HepG2 (cell line): ENCODE measurements at regions not wholly inside any gene's neighbourhood (a gene's known extent, or its start where the extent isn't known, plus 50 kb on each side); places are given as distances from the start of the nearest gene placed in this dataset.

ENCODE experiments used
- ATAC-seq: fragments of 200-7000 bp; cut with Tn5 transposase; 3 replicates; pipeline ENCODE4 v1.9.1; 2020; ENCODE audit warnings: mild to moderate bottlenecking, moderate library complexity
- BruUV-seq: library from RNA; stranded (reverse); fragments of 400-500 nt; replicated peaks from 2 replicates; lab custom pipeline; 2021; lab: Mats Ljungman, UMichigan
- CTCF ChIA-PET: fragments of 300-600 bp; formaldehyde crosslinking; extraction: SDS; loops from one replicate; lab custom pipeline; 2021; ENCODE audit warnings: low total read pairs, inconsistent platforms, low intra/inter-chr PET ratio; lab: Yijun Ruan, JAX
- POLR2A ChIA-PET: fragments of 350-600 bp; sonication (Branson Sonifier 250); formaldehyde crosslinking; loops from one replicate; lab custom pipeline; 2020; ENCODE audit warnings: antibody characterized with exemption, inconsistent platforms; lab: Yijun Ruan, JAX
- DNase-seq: peaks from one replicate; pipeline ENCODE4 v3.0.0-alpha.2; 2015; ENCODE audit warnings: low spot score
- FAIRE-seq: peaks from 3 replicates; lab custom pipeline; 2011; peaks lifted over from hg19 to GRCh38; lab: Jason Lieb, UNC
- H2AFZ ChIP-seq: one replicate; pipeline ENCODE4 v1.6.1; 2011; ENCODE audit warnings: low read length, inconsistent platforms
- H3K27ac ChIP-seq: fragments of 300-600 bp; 3 replicates; pipeline ENCODE4 v1.8.0; 2011; ENCODE audit warnings: mixed run types, mild to moderate bottlenecking, mixed read lengths, low read length, inconsistent platforms; ENCODE audit not compliant: insufficient read depth; ENCODE audit errors: extremely low read length
- H3K27me3 ChIP-seq, 2 experiments: fragments of 200-600 bp in 1 of 2; 2 replicates in 1 of 2; 3 replicates in 1 of 2; pipeline versions ENCODE4 v1.6.0 to v1.8.0; 2011; ENCODE audit warnings: low read length in 2 of 2, mild to moderate bottlenecking in 2 of 2, moderate library complexity in 2 of 2, inconsistent platforms in 1 of 2; ENCODE audit not compliant: insufficient read depth in 2 of 2, control insufficient read depth in 1 of 2
- H3K36me3 ChIP-seq, 2 experiments: fragments of 200-600 bp in 1 of 2; replicated peaks in 1 of 2; 2 replicates in 1 of 2; 3 replicates in 1 of 2; pipeline versions ENCODE4 v1.5.1 to v1.8.0; 2011; ENCODE audit warnings: low read length in 2 of 2, inconsistent platforms in 1 of 2; ENCODE audit not compliant: insufficient read depth in 2 of 2, control insufficient read depth in 1 of 2
- H3K4me1 ChIP-seq: 2 replicates; pipeline ENCODE4 v1.5.1; 2012; ENCODE audit warnings: low read length, inconsistent platforms; ENCODE audit not compliant: insufficient read depth
- H3K4me2 ChIP-seq: 2 replicates; pipeline ENCODE4 v1.6.0; 2011; ENCODE audit warnings: low read depth, low read length, inconsistent platforms
- H3K4me3 ChIP-seq, 3 experiments: fragments of 200-600 bp in 1 of 3; sonication (generic), shearing (Covaris generic) in 1 of 3; replicated peaks in 1 of 3; 2 replicates each; pipeline ENCODE4 v1.5.1; 2011 to 2016; ENCODE audit warnings: low read length in 3 of 3, inconsistent platforms in 2 of 3, low read depth in 2 of 3, mild to moderate bottlenecking in 2 of 3, control low read depth in 1 of 3, mixed read lengths in 1 of 3; ENCODE audit not compliant: insufficient read depth in 1 of 3
- H3K79me2 ChIP-seq: one replicate; pipeline ENCODE4 v1.6.1; 2011; ENCODE audit warnings: low read length, inconsistent platforms; ENCODE audit not compliant: insufficient read depth
- H3K9ac ChIP-seq: 2 replicates; pipeline ENCODE4 v1.6.0; 2011; ENCODE audit warnings: mild to moderate bottlenecking, low read depth, low read length, inconsistent platforms; ENCODE audit not compliant: insufficient read depth
- H3K9me3 ChIP-seq: 2 replicates; pipeline ENCODE4 v1.5.1; 2012; ENCODE audit warnings: mild to moderate bottlenecking, low read length
- H4K20me1 ChIP-seq: 2 replicates; pipeline ENCODE4 v1.6.0; 2011; ENCODE audit warnings: inconsistent platforms, mild to moderate bottlenecking, low read length, moderate library complexity; ENCODE audit not compliant: insufficient read depth
- GLI4 ChIP-seq: sonication (generic); formaldehyde crosslinking; IDR thresholded peaks from 2 replicates; pipeline ENCODE4 v1.5.1; 2020; ENCODE audit warnings: missing genetic modification reagents, mild to moderate bottlenecking, moderate library complexity, borderline replicate concordance
- HIVEP1 ChIP-seq: sonication (generic); formaldehyde crosslinking; IDR thresholded peaks from 2 replicates; pipeline ENCODE4 v1.4.0; 2020; ENCODE audit warnings: mild to moderate bottlenecking, missing genetic modification reagents
- IKZF4 ChIP-seq: sonication (generic); formaldehyde crosslinking; IDR thresholded peaks from 2 replicates; pipeline ENCODE4 v1.5.1; 2020; ENCODE audit warnings: borderline replicate concordance, mild to moderate bottlenecking, low read depth, missing genetic modification reagents; ENCODE audit errors: not compliant biosample characterization
- POGK ChIP-seq: sonication (generic); formaldehyde crosslinking; conservative IDR thresholded peaks from 2 replicates; pipeline ENCODE4 v1.8.0; 2022; ENCODE audit warnings: mild to moderate bottlenecking, moderate library complexity, missing genetic modification reagents
- PRDM10 ChIP-seq: sonication (generic); formaldehyde crosslinking; IDR thresholded peaks from 2 replicates; pipeline ENCODE4 v1.4.0; 2020; ENCODE audit warnings: low read depth, missing genetic modification reagents
- TBX3 ChIP-seq: fragments of 450-650 bp; IDR thresholded peaks from 2 replicates; pipeline ENCODE4 v1.6.1; 2017; ENCODE audit warnings: antibody characterized with exemption, mild to moderate bottlenecking, inconsistent platforms, borderline replicate concordance
- TRAFD1 ChIP-seq: sonication (generic); formaldehyde crosslinking; IDR thresholded peaks from 2 replicates; pipeline ENCODE4 v1.5.1; 2020; ENCODE audit warnings: missing genetic modification reagents, mild to moderate bottlenecking, borderline replicate concordance
- ZNF614 ChIP-seq: IDR thresholded peaks from 2 replicates; pipeline ENCODE4 v1.6.1; 2018; ENCODE audit warnings: missing biosample characterization, missing genetic modification reagents, inconsistent platforms, borderline replicate concordance
- ZNF777 ChIP-seq: sonication (generic); formaldehyde crosslinking; IDR thresholded peaks from 2 replicates; pipeline ENCODE4 v1.4.0; 2020; ENCODE audit warnings: missing genetic modification reagents
- ZXDC ChIP-seq: sonication (generic); formaldehyde crosslinking; IDR thresholded peaks from 2 replicates; pipeline ENCODE4 v1.5.0; 2020; ENCODE audit warnings: mild to moderate bottlenecking, missing genetic modification reagents
- WGBS: methylation state at CpG from one replicate; pipeline ENCODE4 v1.1.6; 2017; ENCODE audit warnings: low lambda C conversion rate; 5-methylcytosine and 5-hydroxymethylcytosine counted together
- in situ Hi-C: cut with HindIII; loops from 2 replicates; pipeline ENCODE4 v1.10.0; 2017; ENCODE audit warnings: low pct_unique_long_range_greater_than_20kb; ENCODE audit not compliant: extremely low pct_ligation_motif_present
- intact Hi-C: fragments of 100-400 bp; cut with micrococcal nuclease; formaldehyde crosslinking; loops from one replicate; pipeline ENCODE4 v1.10.0; 2022; ENCODE audit not compliant: unreplicated experiment

- TF ChIP-seq POGK (no peak), PRDM10 (CRISPR knock-in tag) (no peak), IKZF4 (no peak), ZNF777 (CRISPR knock-in tag) (no peak)
Measured at GRCh38 chr10:78432583-78432982, 398.9 kb downstream of the RPS24 start (continued).

DNA sequence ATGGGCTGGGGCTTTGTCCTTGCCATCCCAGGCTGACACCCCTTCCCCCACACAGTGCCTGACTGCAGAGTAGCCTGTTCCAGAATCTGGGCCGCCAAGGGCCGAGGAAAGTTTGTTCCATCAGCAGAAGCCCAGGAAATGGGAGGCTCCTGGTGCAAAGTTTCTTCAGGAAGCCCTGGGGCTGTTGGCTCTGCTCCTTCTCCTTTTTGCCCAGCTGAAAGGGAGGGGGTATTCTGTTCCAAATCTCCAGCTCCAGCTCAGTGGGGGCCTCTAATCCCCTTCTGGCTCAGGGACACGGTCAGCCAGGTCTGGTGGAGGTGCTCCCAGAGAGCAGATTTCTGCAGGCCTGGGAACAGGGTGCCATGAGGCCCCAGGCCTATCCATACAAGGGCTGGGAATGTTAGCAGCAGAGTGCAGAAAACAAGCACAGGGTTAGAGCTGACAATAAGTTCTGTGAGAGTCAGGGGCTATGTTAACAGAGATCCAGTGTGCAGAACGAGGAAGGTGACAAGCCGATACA lies 399.5 kb downstream of the RPS24 start:
- Histone ChIP-seq H3K36me3 (no peaks in the 10 kb centered on the region), H3K4me3 (no peak overlapping the region), H2AFZ (no peak overlapping the region), H3K4me2 (no peak overlapping the region), H3K79me2 (no peaks in the 10 kb centered on the region), H4K20me1 (no peaks in the 10 kb centered on the region), H3K27ac (no peak overlapping the region), H3K27me3 (no peaks in the 10 kb centered on the region), H3K9me3 (no peaks in the 10 kb centered on the region), H3K4me1 (peaks cover 27% of the 10 kb centered on the region), H3K9ac (no peak overlapping the region)
- FAIRE-seq (no peak), ATAC-seq (no peak), DNase-seq (no peak)
- ChIA-PET POLR2A (no interaction called here), CTCF (interaction anchor here (1.7 kb wide), 1 partner anchor 225 kb away, joined by 8 read pairs; no protein-coding TSS in a partner anchor)
- no TSS peak for BruUV-seq
- in situ Hi-C loops (no loop called here), intact Hi-C loops (loop anchor here (10.0 kb wide), 1 partner anchor 762 kb away; no protein-coding TSS in a partner anchor)
- WGBS = 83% methylated on average over 3 of the region's 5 CpGs
- TF ChIP-seq ZXDC (CRISPR knock-in tag) = no peak
- no peak for TF ChIP-seq ZNF614 (CRISPR knock-in tag)
- no peak for TF ChIP-seq TRAFD1 (CRISPR knock-in tag)
- no peak for TF ChIP-seq GLI4
- TF ChIP-seq TBX3 = no peak
- no peak for TF ChIP-seq HIVEP1 (CRISPR knock-in tag)
